GM21528 (cell line): ENCODE measurements at regions not wholly inside any gene's neighbourhood (a gene's known extent, or its start where the extent isn't known, plus 50 kb on each side); places are given as distances from the start of the nearest gene placed in this dataset.
"Not testable (repeated sequence)": the region's sequence is repeated elsewhere in the genome, so short reads cannot be mapped to it uniquely, and the experiment has no call there.

Experiments
- ATAC-seq: cut with Tn5 transposase; IDR thresholded peaks from one replicate; pipeline ENCODE4 v1.9.1; 2021; ENCODE audit warnings: mild to moderate bottlenecking, moderate library complexity; ENCODE audit not compliant: unreplicated experiment, low FRiP score

DNA sequence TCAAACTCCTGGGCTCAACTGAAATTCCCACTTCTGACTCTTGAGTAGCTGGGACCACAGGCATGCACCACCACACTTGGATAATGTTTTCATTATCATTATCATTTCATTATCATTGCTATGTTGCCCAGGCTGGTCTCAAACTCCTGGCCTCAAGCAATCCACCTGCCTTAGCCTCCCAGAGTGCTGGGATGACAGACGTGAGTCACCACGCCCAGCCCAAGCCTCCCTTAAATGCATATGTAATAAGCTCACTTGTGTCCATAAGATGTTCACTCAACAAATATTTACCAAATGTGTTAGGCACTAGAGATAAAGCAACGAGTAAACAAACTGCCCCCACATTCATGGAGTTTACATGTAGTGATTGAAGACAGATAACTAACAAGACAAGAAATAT is 295.7 kb downstream of the GOLGA6L6 start:
- ATAC-seq = not testable (repeated sequence)

DNA sequence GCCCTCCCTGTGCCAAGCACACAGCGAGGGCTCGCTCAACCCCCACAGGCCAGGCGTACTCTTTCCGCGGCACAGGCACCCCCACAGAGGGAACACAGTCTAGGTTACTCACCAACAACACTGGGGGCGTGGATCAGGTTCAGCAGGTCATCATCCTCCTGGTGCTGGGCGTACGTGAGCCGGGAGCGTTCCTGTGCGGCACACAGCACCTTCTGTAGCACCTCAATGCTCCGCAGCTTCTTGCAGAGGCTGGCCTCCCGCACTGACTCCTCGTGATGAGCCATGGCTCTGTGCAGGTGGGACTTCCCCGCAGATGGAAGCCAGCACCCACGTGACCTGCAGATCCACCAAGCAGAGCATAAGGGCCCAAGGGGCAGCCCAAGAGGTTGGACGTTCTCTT is 296.8 kb downstream of the GOLGA6L6 start:
- not testable (repeated sequence) for ATAC-seq

DNA sequence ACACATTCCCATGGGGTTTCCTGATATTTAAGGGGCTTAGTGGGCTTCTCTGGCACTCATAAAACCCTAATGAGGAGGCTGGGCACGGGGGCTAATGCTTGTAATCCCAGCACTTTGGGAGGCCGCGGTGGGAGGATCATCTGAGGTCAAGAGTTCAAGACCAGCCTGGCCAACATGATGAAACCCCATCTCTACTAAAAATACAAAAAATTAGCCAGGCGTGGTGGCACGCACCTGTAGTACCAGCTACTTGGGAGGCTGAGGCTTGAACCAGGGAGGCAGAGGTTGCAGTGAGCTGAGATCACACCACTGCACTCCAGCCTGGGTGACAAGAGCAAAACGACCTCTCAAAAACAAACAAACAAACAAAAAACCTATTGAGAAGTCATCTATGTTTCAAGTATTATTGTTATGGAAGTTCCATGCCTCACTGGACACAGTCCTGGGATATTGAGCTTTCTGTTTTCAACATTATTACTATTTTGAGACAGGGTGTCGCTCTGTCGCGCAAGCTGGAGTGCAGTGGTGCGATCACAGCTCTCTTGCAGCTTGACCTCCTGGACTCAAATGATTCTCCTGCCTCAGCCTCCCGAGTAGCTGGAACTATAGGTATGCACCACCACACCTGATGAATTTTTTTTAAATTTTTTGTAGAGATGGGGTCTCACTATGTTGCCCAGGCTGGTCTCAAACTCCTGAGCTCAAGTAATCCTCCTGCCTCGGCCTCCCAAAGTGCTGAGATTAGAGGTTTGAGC is 297.9 kb downstream of the GOLGA6L6 start:
- not testable (repeated sequence) for ATAC-seq

DNA sequence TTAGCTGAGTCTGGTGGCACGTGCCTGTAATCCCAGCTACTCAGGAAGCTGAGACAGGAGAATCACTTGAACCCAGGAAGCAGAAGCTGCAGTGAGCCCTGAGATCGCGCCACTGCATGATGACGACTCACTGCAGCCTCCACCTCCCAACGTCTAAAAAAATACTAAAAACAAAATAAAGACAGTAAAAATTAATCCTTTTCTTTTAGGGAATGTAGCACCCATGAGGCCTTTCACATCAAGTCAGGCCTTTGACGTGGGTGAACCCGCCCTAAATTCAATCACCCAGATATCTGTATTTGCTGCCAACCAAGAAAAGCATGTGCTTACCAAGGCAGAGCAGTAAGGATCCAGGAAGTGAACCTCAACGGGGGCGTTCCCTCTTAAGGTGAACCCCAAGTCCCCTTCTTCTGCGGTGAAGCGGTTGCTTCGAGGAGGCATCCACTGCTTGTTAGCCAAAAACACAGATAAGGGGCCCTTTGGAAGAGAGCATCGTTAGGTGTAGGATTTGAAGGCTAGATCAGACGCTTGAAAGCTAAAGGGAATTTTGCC is 301.2 kb downstream of the GOLGA6L6 start:
- ATAC-seq = not testable (repeated sequence)

DNA sequence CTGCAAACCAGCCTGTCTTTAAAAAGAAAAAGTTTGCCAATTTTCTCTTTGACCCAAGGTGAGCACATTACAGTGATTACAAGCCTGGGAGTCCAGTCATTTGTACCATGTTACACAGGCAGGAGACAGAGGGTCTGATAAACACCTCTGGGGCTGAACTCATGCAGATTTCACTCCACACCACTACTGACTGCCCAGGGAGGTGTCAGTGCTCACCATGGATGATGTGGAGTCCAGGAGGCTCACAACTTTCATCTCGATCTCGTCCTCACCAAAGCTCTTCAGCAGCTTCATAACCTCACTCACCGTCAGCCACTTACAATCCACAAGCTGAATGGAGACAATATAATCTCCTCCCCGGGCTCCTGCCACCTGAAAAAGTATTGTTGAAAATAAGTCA is 302.4 kb downstream of the GOLGA6L6 start:
- not testable (repeated sequence) for ATAC-seq

DNA sequence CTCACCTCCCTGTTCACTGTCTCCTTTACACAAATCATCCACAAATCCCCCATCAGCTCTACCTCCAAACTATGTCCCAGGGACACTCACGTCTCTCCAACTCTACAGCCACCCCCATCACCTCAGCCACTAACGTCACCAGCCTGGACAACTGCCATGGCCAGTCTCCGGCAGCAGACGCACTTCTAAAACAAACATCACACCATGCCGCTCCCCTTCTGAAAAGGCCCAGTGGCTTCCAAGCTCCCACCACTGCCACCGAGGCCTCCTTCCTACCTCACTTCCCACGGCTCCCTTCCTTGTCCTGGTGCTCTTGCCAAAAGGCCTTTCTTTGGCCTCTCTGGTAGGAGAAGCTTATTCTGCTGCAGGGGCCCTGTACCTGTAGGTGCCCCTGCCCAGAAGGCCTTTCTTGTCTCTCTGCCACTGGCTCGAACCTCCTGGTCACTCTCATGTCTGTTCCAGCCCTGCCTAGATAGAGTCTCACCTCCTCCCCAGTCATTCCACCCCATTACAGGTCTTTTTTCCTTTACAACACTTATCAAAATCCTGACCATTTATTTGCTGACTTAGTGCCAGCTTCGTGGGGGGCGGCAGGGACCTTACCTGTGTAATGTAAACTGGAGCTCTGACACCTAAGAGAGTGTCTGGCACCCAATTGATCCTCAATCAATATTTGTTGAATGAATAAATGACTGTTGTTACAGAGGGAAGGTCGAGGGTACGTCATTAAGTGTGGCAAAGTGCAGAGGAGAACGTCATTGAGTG is 304.2 kb downstream of the GOLGA6L6 start:
- not testable (repeated sequence) for ATAC-seq

DNA sequence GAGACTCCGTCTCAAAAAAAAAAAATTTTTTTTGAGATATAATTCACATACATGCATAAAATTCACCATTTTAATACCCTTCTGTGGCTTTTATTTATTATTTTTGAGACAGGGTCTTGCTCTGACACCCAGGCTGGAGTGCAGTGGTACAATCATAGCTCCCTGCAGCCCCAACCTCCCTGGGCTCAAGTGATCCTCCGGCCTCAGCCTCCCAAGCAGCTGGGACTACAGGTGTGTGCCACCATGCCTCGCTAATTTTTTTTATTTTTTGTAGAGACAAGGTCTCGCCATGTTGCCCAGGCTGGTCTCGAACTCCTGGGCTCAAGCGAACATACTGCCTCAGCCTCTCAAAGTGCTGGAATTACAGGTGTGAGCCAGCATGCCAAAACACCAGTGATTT is 305.9 kb downstream of the GOLGA6L6 start:
- ATAC-seq = not testable (repeated sequence)

DNA sequence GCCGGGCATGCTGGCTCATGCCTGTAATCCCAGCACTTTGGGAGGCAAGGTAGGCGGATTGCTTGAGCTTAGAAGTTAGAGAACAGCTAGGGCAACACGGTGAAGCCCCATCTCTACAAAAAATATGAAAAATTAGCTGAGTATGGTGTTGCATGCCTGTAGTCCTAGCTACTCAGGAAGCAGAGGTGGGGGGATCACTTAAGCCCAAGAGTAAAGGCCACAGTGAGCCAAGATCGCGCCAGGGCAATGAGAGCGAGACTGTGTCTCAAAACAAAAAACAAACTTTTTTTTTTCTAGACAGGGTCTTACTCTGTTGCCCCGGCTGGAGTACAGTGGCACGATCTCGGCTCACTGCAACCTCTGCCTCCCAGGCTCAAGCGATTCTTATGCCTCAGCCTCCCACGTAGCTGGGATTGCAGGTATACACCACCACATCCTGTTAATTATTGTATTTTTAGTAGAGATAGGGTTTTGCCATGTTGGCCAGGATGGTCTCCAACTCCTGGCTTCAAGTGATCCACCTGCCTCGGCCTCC is 307.5 kb downstream of the GOLGA6L6 start:
- ATAC-seq = not testable (repeated sequence)

DNA sequence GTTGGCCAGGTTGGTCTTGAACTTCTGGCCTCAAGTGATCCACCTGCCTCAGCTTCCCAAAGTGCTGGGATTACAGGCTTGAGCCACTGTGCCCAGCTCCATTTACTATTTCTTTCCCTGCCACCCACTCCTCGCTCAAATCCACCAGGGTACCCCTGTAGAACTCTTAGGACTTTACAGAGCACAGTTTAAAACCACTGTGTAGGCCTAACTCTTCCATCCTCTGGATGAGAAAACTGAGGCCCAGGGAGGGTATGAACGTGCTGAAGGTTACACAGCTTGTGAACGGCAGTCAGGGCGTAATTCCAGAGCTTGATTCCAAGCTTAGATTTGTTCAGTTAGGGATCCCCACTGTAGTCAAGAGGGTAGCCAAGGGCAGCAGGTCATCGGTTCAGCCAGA is 309.1 kb downstream of the GOLGA6L6 start:
- ATAC-seq = not testable (repeated sequence)

DNA sequence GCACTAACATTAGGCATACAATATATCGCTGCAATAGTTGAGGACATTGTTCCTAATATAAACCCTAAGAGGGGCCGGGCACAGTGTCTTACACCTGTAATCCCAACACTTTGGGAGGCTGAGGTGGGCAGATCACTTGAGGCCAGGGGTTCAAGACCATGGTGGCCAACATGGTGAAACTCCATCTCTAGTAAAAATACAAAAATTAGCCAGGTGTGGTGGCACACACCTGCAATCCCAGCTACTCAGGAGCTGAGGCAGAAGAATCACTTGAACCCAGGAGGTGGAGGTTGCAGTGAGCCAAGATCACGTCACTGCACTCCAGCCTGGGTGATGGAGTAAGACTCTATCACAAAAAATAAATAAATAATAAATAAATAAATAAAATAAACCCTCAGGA is 310.9 kb downstream of the GOLGA6L6 start:
- ATAC-seq = not testable (repeated sequence)

DNA sequence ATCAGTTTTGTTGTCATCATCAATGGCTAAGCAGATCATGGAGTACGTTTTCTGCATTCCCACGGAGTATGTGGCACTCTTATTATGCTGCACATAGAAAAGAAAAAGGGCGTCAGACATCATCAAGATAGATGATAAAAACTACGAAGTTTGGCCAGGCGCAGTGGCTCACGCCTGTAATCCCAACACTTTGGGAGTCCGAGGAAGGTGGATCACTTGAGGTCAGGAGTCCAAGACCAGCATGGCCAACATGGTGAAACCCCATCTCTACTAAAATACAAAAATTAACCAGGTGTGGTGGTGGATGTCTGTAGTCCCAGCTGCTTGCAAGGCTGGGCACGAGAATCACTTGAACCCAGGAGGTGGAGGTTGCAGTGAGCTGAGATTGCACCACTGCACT is 312.8 kb downstream of the GOLGA6L6 start:
- ATAC-seq = not testable (repeated sequence)

DNA sequence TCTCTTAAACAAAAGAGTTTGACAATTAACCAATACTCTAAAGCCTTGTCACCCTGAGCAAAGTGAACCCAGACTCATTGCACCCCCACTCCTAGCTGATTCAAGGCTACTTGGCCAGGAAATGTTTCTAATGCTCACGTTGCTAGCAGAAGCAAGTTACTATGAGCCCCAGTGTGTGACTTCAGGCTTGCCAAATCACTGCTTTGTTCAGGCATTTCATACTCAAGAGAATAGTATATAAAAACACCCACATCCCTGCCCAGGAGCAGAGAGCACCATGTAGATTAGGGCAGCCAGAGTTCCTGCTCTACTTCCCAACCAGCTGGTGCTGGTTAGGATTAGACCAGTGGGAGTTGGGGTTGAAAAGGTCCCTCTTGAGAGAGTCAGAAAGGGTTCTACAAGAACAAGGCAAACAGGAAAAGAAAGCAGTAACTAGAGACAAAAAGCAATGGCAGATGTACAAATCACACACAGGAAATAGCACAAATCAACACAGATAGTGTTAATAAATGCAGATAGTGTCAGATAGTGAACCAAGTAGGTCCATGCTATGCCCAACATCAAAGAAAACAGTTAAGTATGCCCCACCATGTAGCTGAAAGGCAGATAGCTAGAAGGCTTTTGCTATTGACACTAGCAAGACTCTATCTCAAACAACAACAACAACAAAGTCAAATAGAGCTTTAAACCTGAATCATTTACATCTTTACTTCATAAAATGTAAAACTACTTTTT is 314.3 kb downstream of the GOLGA6L6 start:
- not testable (repeated sequence) for ATAC-seq

DNA sequence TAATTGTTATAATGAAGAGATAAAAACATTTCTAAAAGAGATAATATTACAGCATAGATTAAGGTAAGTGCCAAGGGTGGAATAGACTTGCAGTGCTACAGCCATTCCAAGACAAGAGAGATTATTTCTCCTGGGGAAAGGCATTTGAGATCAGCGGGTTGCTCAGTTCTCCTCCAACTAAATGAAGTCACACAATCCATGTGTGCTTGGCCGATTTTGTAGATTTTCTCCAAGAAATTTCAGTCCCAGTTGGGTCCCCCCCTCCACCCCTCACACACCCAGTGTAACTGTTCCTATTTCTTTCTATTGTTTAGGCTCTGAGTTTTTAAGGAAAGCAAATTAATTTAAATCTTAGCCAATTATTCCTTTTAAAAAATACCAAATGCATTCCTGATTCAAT is 315.1 kb downstream of the GOLGA6L6 start:
- not testable (repeated sequence) for ATAC-seq

DNA sequence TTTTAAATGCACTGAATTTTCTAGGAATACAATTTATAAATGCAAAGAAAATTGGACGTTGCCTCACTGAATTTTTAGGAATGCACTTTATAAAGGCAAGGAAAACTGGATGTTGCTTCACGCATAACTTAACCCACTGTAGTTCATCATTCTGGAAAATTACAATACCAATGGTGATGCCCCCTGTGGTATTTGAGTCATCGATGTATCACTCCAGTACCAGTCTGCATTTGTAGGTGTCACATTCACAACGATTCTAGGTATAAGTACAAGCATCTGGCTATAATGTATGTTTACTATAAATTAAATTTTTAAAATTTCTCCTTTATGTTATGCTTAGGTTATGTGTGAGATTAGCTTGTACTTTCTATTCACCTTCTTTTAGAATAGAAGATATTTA is 320.5 kb downstream of the GOLGA6L6 start:
- ATAC-seq = not testable (repeated sequence)

DNA sequence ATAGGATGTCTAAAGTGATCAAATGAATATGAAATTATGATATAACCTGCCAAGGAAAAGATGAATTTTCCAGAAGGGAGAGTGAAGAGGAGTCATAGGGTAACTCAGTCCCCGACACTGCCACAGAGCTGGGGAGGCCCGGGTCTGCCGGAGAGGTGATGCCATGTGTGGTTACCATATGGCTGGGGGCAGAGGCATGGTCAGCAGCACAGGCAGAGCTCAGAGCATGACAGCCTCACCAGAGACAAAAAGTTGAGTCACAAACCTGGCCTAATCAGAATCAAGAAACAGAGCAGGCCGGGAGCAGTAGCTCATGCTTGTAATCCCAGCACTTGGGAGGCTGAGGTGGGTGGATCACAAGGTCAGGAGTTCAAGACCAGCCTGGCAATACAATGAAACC is 322.4 kb downstream of the GOLGA6L6 start:
- not testable (repeated sequence) for ATAC-seq

DNA sequence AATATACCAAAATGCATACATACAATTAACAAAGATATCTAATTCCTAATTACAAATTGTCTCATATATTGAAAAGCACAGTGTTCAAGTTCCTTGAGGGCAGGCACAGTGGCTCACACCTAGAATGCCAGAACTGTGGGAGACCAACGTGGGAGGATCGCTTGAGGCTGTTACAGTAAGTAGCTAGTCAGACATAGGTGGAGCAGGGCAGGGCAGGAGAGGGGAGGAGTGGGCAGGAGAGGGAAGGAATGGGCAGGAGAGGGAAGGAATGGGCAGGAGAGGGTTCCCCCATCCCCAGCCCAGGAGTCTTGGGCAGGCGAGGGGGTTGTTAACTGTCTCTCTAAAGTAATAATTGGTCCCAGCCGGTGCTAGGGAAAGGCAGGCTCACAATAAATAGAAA is 325.9 kb downstream of the GOLGA6L6 start:
- ATAC-seq = not testable (repeated sequence)

DNA sequence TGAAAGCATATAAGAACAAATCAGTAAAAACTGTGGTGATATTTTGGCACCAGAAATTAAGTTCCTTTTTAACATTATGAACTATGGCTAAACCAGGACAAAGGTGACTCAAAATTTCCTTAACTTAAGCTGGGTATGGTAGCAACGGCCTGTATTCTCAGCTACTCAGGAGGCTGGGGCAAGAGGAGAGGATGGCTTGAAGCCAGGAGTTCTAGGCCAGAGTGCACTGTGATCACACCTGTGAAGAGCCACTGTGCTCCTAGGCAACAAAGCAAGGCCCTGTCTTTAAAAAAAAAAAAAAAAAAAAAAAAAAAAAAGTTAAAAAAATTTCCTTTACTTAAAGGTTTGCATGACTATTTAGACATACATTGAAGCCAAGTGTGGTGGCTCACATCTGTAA is 327.5 kb downstream of the GOLGA6L6 start:
- ATAC-seq = not testable (repeated sequence)

DNA sequence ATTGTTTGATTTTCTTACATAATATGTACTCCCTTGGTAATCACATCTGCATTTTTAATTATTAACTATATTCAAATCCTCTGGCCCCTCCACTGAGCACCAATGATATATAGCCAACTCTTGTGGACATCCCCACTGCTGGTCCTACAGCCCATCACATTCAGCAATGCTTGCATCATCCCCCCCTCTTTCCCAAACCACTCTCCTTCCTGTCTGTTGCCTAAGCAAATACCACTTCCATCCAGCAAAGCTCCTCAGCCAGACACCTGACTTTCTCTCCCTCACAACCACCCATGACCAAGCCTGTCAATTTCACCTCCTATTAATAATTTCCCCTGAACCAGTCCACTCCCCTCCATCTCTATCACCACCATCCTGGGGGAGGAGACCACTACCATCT is 330.1 kb downstream of the GOLGA6L6 start:
- not testable (repeated sequence) for ATAC-seq

DNA sequence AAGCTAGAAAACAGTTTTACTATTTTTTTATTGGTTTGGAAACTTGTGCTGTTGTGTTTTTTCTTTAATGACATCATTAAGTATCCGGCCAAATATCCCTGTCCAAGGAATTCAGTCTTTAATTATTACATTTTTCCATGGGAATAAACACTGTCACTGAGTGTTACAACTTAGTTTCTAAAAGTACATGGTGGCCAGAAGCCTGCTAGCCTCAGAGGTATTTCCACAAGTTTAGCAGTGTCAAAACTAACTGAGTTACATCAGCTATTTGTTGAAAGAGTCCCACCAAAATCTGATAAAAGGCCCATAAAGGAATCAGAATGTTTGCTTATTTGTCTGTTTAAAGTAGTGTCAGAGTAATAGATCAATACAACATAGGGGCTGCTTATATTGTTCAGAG is 331.6 kb downstream of the GOLGA6L6 start:
- ATAC-seq = not testable (repeated sequence)

DNA sequence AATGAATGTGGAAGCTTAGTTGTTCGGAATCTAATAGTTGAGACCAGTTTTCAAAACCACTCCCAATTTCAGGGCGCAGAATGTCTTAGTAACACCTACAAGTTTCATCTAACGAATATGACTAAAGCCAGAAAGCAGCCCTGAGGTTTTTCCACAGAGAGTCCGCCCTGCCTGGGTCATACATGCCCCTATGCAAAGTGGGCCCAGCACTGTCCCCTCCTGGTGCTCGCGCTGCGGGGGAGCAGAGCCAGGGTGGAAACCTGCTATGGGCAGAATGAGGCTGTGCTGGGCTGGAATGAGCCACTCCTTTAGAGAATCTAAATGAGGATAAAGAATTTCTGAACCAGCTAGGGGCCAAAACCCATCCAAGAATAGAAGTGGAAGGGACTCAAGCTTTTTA is 334.0 kb downstream of the GOLGA6L6 start:
- ATAC-seq = not testable (repeated sequence)
